GM12872 (cell line): ENCODE measurements at regions not wholly inside any gene's neighbourhood (a gene's known extent, or its start where the extent isn't known, plus 50 kb on each side); places are given as distances from the start of the nearest gene placed in this dataset.

Source experiments
- CTCF ChIP-seq: IDR thresholded peaks from 3 replicates; pipeline ENCODE4 v1.5.1; 2011; ENCODE audit warnings: low read depth, mild to moderate bottlenecking, low read length, moderate library complexity; ENCODE audit not compliant: insufficient read depth

DNA sequence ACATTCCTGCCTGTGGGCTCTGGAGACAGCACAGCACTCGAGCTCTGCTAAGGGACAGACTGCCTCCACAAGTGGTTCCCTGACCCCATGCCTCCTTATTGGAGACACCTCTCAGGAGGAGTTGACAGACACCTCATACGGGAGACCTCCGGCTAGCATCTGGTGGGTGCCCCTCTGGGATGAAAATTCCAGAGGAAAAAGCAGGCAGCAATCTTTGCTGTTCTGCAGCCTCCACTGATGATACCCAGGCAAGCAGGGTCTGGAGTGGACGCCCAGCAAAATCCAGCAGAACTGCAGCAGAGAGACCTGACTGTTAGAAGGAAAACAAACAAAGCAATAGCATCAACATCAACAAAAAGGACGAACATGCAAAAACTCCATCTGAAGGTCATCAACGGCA is 639.4 kb downstream of the SLC16A7 start:
- TF ChIP-seq CTCF: no peak

GRCh38 chr12:60240891-60241290 is 645.1 kb downstream of the SLC16A7 start:
- no peak for TF ChIP-seq CTCF

DNA sequence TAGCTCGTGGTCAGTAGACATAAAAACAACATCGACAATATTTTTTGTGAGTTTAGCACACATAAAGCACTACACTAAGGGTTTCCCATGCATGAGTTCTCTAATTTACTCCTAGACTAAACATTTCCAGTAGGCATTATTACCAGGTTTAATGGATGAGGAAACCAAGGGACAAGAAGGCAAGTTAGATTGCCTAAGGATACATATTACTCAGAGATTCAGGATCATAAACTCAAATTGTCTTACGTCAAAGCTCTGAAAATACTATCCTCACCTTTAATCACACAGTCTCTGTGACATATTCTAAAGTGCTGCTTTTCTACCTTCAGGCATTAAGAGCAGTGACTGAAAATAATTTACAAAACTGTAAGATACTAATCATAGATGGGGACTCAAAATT is 655.3 kb downstream of the SLC16A7 start:
- no peak for TF ChIP-seq CTCF

DNA sequence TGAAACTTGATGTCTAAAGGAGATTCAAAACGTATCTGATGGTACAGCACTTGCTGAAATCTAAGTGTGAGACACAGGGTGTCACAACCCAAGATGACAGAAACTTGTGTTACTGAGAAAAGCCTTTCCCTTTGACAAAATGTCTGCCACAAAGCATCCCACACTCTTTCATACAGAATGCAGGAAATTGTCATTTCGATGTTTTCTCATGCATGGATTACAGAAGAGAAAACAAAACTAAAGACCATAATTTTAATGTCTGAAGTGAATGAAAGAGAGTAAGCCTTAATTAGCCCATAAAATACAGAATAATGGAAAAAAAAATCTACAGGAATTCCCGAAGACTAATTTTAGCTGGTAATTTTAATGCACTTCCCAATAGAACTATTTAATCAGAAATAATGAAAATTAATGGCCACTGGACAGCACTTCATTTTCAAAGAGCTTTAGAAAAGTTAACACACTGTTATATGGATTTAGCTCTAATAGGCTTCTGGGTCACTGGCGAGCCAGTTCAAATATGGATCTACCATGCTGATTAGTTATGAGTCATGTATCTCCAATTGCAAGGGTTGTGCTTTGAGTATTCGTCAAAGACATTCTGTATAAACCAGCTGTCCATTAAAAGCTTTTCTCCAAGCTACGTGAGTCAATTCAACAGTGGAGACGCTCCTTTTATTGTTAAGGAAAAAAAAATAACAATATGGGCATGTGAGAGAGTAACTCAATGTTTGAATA is 656.7 kb downstream of the SLC16A7 start:
- TF ChIP-seq CTCF: no peak

GRCh38 chr12:60255044-60255443 is 659.2 kb downstream of the SLC16A7 start:
- TF ChIP-seq CTCF: no peak

GRCh38 chr12:60257063-60257462 is 661.2 kb downstream of the SLC16A7 start:
- TF ChIP-seq CTCF: no peak

DNA sequence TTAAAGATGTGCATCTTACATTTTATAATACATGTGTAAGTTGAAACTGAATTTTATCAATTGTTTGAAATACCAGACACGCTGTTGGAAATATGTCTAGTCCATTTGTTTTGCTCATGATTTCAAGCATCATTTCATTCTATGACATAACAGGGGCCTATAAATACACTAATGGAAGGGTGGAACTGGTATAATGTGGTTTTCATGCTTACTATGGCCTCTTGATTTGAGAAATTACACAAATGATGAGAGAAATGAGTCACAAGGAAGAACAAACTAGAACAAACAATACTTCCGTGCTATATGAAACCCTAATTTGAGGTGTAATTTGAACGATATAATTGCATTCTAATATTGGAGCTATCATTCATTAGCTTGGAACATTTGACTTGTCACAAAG is 663.4 kb downstream of the SLC16A7 start:
- TF ChIP-seq CTCF: no peak

GRCh38 chr12:60262378-60262777 is 666.5 kb downstream of the SLC16A7 start:
- no peak for TF ChIP-seq CTCF
